ENCODE measurements at regions not wholly inside any gene's neighbourhood (a gene's known extent, or its start where the extent isn't known, plus 50 kb on each side); places are given as distances from the start of the nearest gene placed in this dataset.

DNA sequence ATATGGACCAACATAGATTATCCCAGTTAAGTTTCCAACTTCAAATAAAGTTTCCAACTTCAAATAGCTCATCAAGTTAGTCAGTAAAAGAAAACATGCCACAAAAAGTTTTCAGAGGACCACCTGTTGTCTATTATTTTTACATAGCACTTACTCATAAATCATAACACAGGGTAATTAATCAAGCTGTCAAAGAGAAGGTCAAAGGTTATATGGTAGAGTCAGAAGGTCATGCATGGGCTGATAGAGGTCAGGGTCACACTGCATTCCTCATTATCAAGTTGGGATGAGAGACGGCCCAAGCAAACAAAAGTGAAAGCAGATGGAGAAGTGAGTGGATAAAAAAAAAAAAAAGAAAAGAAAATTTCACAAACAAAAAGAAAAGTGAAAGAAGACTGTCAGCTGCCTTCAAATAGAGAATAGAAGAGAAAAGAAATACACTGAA is 145.5 kb upstream of the POU5F2 start:
- Histone ChIP-seq H2AFZ (ENCODE audit: low read depth, low read length) (no peak overlapping the region), H4K20me1 (ENCODE audit: insufficient read depth, low read length) (no peaks in the 10 kb centered on the region), H3K4me3 (ENCODE audit: low read length) (no peak overlapping the region), H3K9me3 (ENCODE audit: insufficient read depth, low read length) (no peaks in the 10 kb centered on the region), H3K36me3 (replicated peaks; ENCODE audit: low read depth, low read length) (no peaks in the 10 kb centered on the region), H3K9ac (ENCODE audit: low read length) (no peak overlapping the region), H3K4me2 (ENCODE audit: low read length) (no peak overlapping the region), H3K27ac (ENCODE audit: low read length) (no peak overlapping the region), H3K27me3 (ENCODE audit: low read depth, low read length) (no peaks in the 10 kb centered on the region), H3K79me2 (ENCODE audit: low read length) (no peaks in the 10 kb centered on the region), H3K4me1 (ENCODE audit: low read length) (no peaks in the 10 kb centered on the region)
- TF ChIP-seq CTCF (IDR thresholded peaks at IDR 0.05; ENCODE audit: low read depth, low read length) (no peak), EZH2phosphoT487 (IDR thresholded peaks at IDR 0.05; ENCODE audit: low read depth) (no peak)

GRCh38 chr5:93886098-93886806 is 144.9 kb upstream of the POU5F2 start:
- Histone ChIP-seq H3K9ac (ENCODE audit: low read length) (no peak overlapping the region), H3K9me3 (ENCODE audit: insufficient read depth, low read length) (no peaks in the 10 kb centered on the region), H3K27me3 (ENCODE audit: low read depth, low read length) (no peaks in the 10 kb centered on the region), H3K36me3 (replicated peaks; ENCODE audit: low read depth, low read length) (no peaks in the 10 kb centered on the region), H2AFZ (ENCODE audit: low read depth, low read length) (no peak overlapping the region), H3K27ac (ENCODE audit: low read length) (no peak overlapping the region), H3K4me2 (ENCODE audit: low read length) (no peak overlapping the region), H3K79me2 (ENCODE audit: low read length) (no peaks in the 10 kb centered on the region), H4K20me1 (ENCODE audit: insufficient read depth, low read length) (no peaks in the 10 kb centered on the region), H3K4me3 (ENCODE audit: low read length) (no peak overlapping the region), H3K4me1 (ENCODE audit: low read length) (no peaks in the 10 kb centered on the region)
- no peak for TF ChIP-seq CTCF (IDR thresholded peaks at IDR 0.05; ENCODE audit: low read depth, low read length)
- no peak for TF ChIP-seq EZH2phosphoT487 (IDR thresholded peaks at IDR 0.05; ENCODE audit: low read depth)

GRCh38 chr5:93884254-93884653 is 142.9 kb upstream of the POU5F2 start:
- no peaks in the 10 kb centered on the region for H3K79me2 ChIP-seq (ENCODE audit: low read length)
- H3K4me2 ChIP-seq (ENCODE audit: low read length): no peak overlapping the region
- no peak overlapping the region for H3K9ac ChIP-seq (ENCODE audit: low read length)
- H4K20me1 ChIP-seq (ENCODE audit: insufficient read depth, low read length): no peaks in the 10 kb centered on the region
- H2AFZ ChIP-seq (ENCODE audit: low read depth, low read length): no peak overlapping the region
- H3K27me3 ChIP-seq (ENCODE audit: low read depth, low read length): no peaks in the 10 kb centered on the region
- TF ChIP-seq CTCF (IDR thresholded peaks at IDR 0.05; ENCODE audit: low read depth, low read length): no peak
- no peak for TF ChIP-seq EZH2phosphoT487 (IDR thresholded peaks at IDR 0.05; ENCODE audit: low read depth)
- no peaks in the 10 kb centered on the region for H3K9me3 ChIP-seq (ENCODE audit: insufficient read depth, low read length)
- H3K27ac ChIP-seq (ENCODE audit: low read length): no peak overlapping the region
- no peaks in the 10 kb centered on the region for H3K4me1 ChIP-seq (ENCODE audit: low read length)
- no peak overlapping the region for H3K4me3 ChIP-seq (ENCODE audit: low read length)
- H3K36me3 ChIP-seq (replicated peaks; ENCODE audit: low read depth, low read length): no peaks in the 10 kb centered on the region

- H3K4me3 ChIP-seq (ENCODE audit: low read length): no peak overlapping the region
- no peak for TF ChIP-seq EZH2phosphoT487 (IDR thresholded peaks at IDR 0.05; ENCODE audit: low read depth)
- no peak for TF ChIP-seq CTCF (IDR thresholded peaks at IDR 0.05; ENCODE audit: low read depth, low read length)
- no peaks in the 10 kb centered on the region for H4K20me1 ChIP-seq (ENCODE audit: insufficient read depth, low read length)
- H3K9me3 ChIP-seq (ENCODE audit: insufficient read depth, low read length): no peaks in the 10 kb centered on the region
- H3K79me2 ChIP-seq (ENCODE audit: low read length): no peaks in the 10 kb centered on the region
- no peaks in the 10 kb centered on the region for H3K4me1 ChIP-seq (ENCODE audit: low read length)
- no peak overlapping the region for H2AFZ ChIP-seq (ENCODE audit: low read depth, low read length)
- H3K4me2 ChIP-seq (ENCODE audit: low read length): no peak overlapping the region
- no peak overlapping the region for H3K27ac ChIP-seq (ENCODE audit: low read length)
- H3K9ac ChIP-seq (ENCODE audit: low read length): no peak overlapping the region
- H3K36me3 ChIP-seq (replicated peaks; ENCODE audit: low read depth, low read length): no peaks in the 10 kb centered on the region
- H3K27me3 ChIP-seq (ENCODE audit: low read depth, low read length): no peaks in the 10 kb centered on the region
Observed at GRCh38 chr5:93883459-93883858, 142.1 kb upstream of the POU5F2 start.
